ENCODE measurements at regions not wholly inside any gene's neighbourhood (a gene's known extent, or its start where the extent isn't known, plus 50 kb on each side); places are given as distances from the start of the nearest gene placed in this dataset.
"Not testable (repeated sequence)": the region's sequence is repeated elsewhere in the genome, so short reads cannot be mapped to it uniquely, and the experiment has no call there.

DNA sequence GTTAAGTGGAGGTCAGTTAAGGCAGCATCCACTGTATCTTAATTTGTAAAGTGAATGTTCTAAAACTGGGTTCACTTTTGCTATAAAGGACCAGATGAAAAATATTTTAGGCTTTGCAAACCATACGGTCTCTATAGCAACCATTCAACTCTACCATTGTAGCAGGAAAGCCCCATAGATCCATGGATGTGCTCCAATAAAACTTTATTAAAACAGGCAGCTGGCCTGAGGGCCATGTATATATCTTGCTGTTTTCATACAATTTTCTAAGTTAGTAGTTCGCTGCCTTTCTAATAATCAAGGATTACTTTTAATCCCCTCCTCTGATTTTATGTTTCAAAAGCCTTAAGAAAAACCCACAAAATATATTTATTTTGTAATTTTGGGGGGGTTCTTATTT lies 142.1 kb downstream of the FOXD4L6 start:
- H3K4me2 ChIP-seq (ENCODE audit: low read length); DNase-seq (ENCODE audit: low spot score); intact Hi-C loops (cut with micrococcal nuclease; ENCODE audit: unreplicated experiment); H3K27ac ChIP-seq (ENCODE audit: low read depth, low read length, poor library complexity, severe bottlenecking); BruUV-seq (replicated peaks); POLR2A ChIA-PET; H2AFZ ChIP-seq (ENCODE audit: low read length); H3K36me3 ChIP-seq (ENCODE audit: insufficient read depth, low read length); CTCF ChIA-PET (ENCODE audit: unreplicated experiment); H3K4me1 ChIP-seq (ENCODE audit: insufficient read depth, low read length, poor library complexity, severe bottlenecking); H3K4me3 ChIP-seq (ENCODE audit: low read depth, low read length, poor library complexity, severe bottlenecking); H3K9me2 ChIP-seq (ENCODE audit: insufficient read depth, low read length); H3K9me3 ChIP-seq (ENCODE audit: low read length); H4K20me1 ChIP-seq (ENCODE audit: insufficient read depth, low read length); H3K79me2 ChIP-seq (ENCODE audit: insufficient read depth, low read depth, low read length): not testable (repeated sequence)

DNA sequence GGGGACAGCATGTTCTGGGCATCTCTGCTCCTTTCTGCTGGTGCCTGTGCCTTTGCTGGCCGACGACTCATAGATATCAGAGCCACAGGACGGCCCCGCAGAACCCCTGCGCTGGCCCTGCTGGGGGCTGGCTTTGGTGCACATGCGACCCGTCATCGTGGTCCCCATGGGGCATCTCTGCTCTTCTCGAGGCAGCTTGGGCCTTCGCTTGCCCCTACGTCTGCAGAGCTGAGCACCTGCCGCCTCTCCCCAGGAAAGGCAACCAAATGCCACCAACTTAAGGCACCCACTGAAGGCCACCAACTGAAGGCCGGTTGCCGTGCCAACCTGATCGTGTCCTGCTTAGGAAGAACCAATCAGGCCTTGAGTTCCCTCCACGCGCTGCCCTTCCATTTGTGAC lies 153.1 kb downstream of the FOXD4L6 start:
- BruUV-seq (replicated peaks); H3K79me2 ChIP-seq (ENCODE audit: insufficient read depth, low read depth, low read length); H3K9me2 ChIP-seq (ENCODE audit: insufficient read depth, low read length); H3K4me3 ChIP-seq (ENCODE audit: low read depth, low read length, poor library complexity, severe bottlenecking); H3K27ac ChIP-seq (ENCODE audit: low read depth, low read length, poor library complexity, severe bottlenecking); H3K4me1 ChIP-seq (ENCODE audit: insufficient read depth, low read length, poor library complexity, severe bottlenecking); POLR2A ChIA-PET; DNase-seq (ENCODE audit: low spot score); intact Hi-C loops (cut with micrococcal nuclease; ENCODE audit: unreplicated experiment); H3K9me3 ChIP-seq (ENCODE audit: low read length); H3K36me3 ChIP-seq (ENCODE audit: insufficient read depth, low read length); H3K4me2 ChIP-seq (ENCODE audit: low read length); H4K20me1 ChIP-seq (ENCODE audit: insufficient read depth, low read length); H2AFZ ChIP-seq (ENCODE audit: low read length); CTCF ChIA-PET (ENCODE audit: unreplicated experiment): not testable (repeated sequence)

DNA sequence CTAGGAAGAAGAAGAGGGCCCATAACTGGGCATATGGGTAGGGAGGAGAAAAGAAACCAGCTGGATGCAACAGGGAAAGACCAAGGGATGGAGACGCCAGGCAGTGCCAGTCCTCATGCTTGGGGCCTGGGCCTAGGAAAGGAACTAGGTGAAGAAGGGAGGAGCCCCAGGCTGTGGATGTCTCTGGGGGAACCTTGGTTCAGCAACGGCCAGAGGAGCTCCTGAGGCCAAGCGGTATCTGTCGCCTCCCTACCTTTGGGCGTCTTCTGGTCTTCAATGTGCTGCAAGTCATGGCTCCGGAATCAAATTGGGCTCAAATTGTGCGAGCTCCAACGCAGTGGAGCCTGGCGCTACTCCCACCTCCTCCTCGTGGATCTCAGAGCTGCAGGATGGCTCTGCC lies 153.6 kb downstream of the FOXD4L6 start:
- H2AFZ ChIP-seq (ENCODE audit: low read length); BruUV-seq (replicated peaks); POLR2A ChIA-PET; H3K4me1 ChIP-seq (ENCODE audit: insufficient read depth, low read length, poor library complexity, severe bottlenecking); H3K36me3 ChIP-seq (ENCODE audit: insufficient read depth, low read length); H3K4me3 ChIP-seq (ENCODE audit: low read depth, low read length, poor library complexity, severe bottlenecking); H4K20me1 ChIP-seq (ENCODE audit: insufficient read depth, low read length); H3K79me2 ChIP-seq (ENCODE audit: insufficient read depth, low read depth, low read length); intact Hi-C loops (cut with micrococcal nuclease; ENCODE audit: unreplicated experiment); H3K27ac ChIP-seq (ENCODE audit: low read depth, low read length, poor library complexity, severe bottlenecking); CTCF ChIA-PET (ENCODE audit: unreplicated experiment); H3K9me3 ChIP-seq (ENCODE audit: low read length); H3K9me2 ChIP-seq (ENCODE audit: insufficient read depth, low read length); H3K4me2 ChIP-seq (ENCODE audit: low read length); DNase-seq (ENCODE audit: low spot score): not testable (repeated sequence)

DNA sequence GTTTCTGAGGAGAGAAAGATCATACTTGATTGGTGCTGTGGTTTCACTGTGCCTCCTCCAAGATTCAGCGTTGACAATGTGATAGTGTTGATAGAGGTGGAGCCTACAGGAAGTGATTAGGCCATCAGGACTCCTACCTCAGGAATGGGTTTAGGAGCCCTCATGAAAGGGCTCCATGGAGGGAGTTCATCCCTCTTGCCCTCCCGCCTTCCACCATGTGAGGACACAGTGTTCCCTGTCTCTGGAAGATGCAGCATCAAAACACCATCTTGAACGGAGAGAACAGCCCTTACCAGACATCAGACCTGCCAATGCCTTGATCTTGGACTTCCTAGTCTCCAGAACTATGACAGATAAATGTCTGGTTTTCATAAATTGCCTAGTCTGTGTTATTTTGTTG lies 156.7 kb downstream of the FOXD4L6 start:
- DNase-seq (ENCODE audit: low spot score); POLR2A ChIA-PET; H3K9me3 ChIP-seq (ENCODE audit: low read length); BruUV-seq (replicated peaks); CTCF ChIA-PET (ENCODE audit: unreplicated experiment); H3K79me2 ChIP-seq (ENCODE audit: insufficient read depth, low read depth, low read length); H3K27ac ChIP-seq (ENCODE audit: low read depth, low read length, poor library complexity, severe bottlenecking); H3K4me3 ChIP-seq (ENCODE audit: low read depth, low read length, poor library complexity, severe bottlenecking); H3K4me1 ChIP-seq (ENCODE audit: insufficient read depth, low read length, poor library complexity, severe bottlenecking); H3K9me2 ChIP-seq (ENCODE audit: insufficient read depth, low read length); H3K4me2 ChIP-seq (ENCODE audit: low read length); H2AFZ ChIP-seq (ENCODE audit: low read length); H4K20me1 ChIP-seq (ENCODE audit: insufficient read depth, low read length); intact Hi-C loops (cut with micrococcal nuclease; ENCODE audit: unreplicated experiment); H3K36me3 ChIP-seq (ENCODE audit: insufficient read depth, low read length): not testable (repeated sequence)

DNA sequence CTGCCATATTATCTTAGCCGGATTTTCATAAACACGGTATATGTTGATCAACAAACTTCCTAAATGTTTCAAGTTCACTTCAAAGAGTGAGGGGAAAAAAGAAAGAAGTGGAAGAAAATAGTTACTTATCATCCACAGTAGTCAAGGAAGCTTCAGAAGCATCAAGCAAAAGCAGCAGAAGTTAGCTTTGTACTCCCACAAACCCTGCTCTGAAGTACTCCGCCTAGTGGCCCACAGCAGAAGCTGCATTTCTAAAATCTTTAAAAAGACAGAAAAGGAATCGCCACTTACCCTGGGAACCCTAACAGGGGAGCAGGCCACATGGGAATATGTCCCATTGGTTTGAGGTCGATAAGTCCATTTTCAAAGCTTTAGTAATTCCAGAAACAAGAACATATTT lies 158.1 kb downstream of the FOXD4L6 start:
- H3K9me3 ChIP-seq (ENCODE audit: low read length); BruUV-seq (replicated peaks); POLR2A ChIA-PET; DNase-seq (ENCODE audit: low spot score); CTCF ChIA-PET (ENCODE audit: unreplicated experiment); H4K20me1 ChIP-seq (ENCODE audit: insufficient read depth, low read length); H3K4me1 ChIP-seq (ENCODE audit: insufficient read depth, low read length, poor library complexity, severe bottlenecking); H2AFZ ChIP-seq (ENCODE audit: low read length); H3K4me3 ChIP-seq (ENCODE audit: low read depth, low read length, poor library complexity, severe bottlenecking); H3K36me3 ChIP-seq (ENCODE audit: insufficient read depth, low read length); H3K9me2 ChIP-seq (ENCODE audit: insufficient read depth, low read length); H3K4me2 ChIP-seq (ENCODE audit: low read length); H3K27ac ChIP-seq (ENCODE audit: low read depth, low read length, poor library complexity, severe bottlenecking); intact Hi-C loops (cut with micrococcal nuclease; ENCODE audit: unreplicated experiment); H3K79me2 ChIP-seq (ENCODE audit: insufficient read depth, low read depth, low read length): not testable (repeated sequence)
- TF ChIP-seq CTCF (conservative IDR thresholded peaks at IDR 0.05; ENCODE audit: low read length): peak; percentile 69

Measured in OCI-LY7 (cell line).